ENCODE measurements at regions not wholly inside any gene's neighbourhood (a gene's known extent, or its start where the extent isn't known, plus 50 kb on each side); places are given as distances from the start of the nearest gene placed in this dataset.
A peak's percentile ranks its signal among the peaks of the same experiment; 100 is the strongest.

DNA sequence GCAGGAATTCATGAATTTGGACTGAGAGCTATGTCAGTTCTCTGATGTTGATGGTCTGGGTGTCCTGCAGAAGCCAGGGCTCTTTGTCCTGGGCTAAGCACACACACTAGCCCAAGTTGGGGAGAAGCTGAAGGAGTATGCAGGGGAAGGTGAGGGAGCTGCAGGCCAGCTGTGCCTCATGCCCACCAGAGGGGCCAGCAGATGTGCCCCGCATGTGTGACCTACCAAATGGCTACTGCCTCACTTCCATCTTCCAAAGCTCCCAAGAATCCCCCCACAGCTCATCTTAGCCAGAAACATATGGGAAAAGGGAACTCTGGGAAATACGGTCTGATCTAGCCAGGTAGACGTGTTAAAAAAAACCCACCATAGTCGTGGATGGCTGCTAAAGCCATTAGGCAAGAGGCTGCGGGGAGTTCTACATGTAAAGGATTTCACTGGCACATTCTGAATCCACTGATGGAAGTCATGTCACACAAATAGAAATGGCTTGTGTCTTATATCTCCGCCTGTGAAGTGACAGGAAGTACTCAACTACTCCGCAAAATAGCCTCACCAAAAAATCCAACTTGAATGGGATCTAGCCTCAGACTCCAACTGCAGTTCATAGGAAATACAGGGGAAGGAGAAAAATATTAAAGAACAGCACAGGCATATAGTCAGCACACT is 96.3 kb upstream of the CLMP start:
- no peaks in the 10 kb centered on the region for H3K4me1 ChIP-seq
- H3K36me3 ChIP-seq: no peaks in the 10 kb centered on the region
- H3K4me3 ChIP-seq: no peak overlapping the region
- H3K27ac ChIP-seq: no peak overlapping the region
- intact Hi-C loops (cut with DNase I): no loop called here
- TF ChIP-seq POLR2AphosphoS5 (IDR thresholded peaks at IDR 0.05; ENCODE audit: insufficient read depth in 1 of 2, low read depth in 1 of 2) (no peak), POLR2A (IDR thresholded peaks at IDR 0.05) (no peak)
- TF ChIP-seq, protein P1, sequence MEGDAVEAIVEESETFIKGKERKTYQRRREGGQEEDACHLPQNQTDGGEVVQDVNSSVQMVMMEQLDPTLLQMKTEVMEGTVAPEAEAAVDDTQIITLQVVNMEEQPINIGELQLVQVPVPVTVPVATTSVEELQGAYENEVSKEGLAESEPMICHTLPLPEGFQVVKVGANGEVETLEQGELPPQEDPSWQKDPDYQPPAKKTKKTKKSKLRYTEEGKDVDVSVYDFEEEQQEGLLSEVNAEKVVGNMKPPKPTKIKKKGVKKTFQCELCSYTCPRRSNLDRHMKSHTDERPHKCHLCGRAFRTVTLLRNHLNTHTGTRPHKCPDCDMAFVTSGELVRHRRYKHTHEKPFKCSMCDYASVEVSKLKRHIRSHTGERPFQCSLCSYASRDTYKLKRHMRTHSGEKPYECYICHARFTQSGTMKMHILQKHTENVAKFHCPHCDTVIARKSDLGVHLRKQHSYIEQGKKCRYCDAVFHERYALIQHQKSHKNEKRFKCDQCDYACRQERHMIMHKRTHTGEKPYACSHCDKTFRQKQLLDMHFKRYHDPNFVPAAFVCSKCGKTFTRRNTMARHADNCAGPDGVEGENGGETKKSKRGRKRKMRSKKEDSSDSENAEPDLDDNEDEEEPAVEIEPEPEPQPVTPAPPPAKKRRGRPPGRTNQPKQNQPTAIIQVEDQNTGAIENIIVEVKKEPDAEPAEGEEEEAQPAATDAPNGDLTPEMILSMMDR (IDR thresholded peaks at IDR 0.05): no peak
- DNase-seq (ENCODE audit: extremely low spot score in 2 of 2): peak in 1 of 2 donors; percentile 87
- no peaks in the 10 kb centered on the region for H3K27me3 ChIP-seq
- H3K9me3 ChIP-seq: no peaks in the 10 kb centered on the region

DNA sequence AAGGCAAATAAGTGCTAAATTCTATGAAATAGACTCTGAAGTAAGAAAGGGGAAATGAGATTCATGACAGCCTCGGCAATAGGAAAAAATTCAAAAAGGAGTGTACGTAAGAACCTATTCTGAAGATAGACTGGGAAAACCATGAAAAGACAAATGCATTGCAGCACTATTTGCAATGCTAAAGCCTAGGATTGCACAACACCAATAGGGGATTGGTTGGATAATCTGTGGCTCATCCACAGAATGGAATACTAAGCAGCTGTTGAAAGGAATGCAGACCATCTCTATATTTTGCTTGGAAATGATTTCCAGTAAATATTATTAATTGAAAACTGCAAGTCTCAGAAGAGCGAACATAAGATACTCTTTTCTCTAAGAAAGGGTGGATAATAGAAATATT is 91.7 kb upstream of the CLMP start:
- H3K4me3 ChIP-seq: no peak overlapping the region
- no peak for DNase-seq (ENCODE audit: extremely low spot score in 2 of 2)
- H3K27ac ChIP-seq: no peak overlapping the region
- TF ChIP-seq POLR2AphosphoS5 (IDR thresholded peaks at IDR 0.05; ENCODE audit: insufficient read depth in 1 of 2, low read depth in 1 of 2) (no peak), POLR2A (IDR thresholded peaks at IDR 0.05) (no peak)
- TF ChIP-seq, protein P1 (IDR thresholded peaks at IDR 0.05): no peak
- peaks cover 4% of the 10 kb centered on the region for H3K27me3 ChIP-seq
- H3K9me3 ChIP-seq: no peaks in the 10 kb centered on the region
- H3K36me3 ChIP-seq: no peaks in the 10 kb centered on the region
- intact Hi-C loops (cut with DNase I): no loop called here
- no peaks in the 10 kb centered on the region for H3K4me1 ChIP-seq

DNA sequence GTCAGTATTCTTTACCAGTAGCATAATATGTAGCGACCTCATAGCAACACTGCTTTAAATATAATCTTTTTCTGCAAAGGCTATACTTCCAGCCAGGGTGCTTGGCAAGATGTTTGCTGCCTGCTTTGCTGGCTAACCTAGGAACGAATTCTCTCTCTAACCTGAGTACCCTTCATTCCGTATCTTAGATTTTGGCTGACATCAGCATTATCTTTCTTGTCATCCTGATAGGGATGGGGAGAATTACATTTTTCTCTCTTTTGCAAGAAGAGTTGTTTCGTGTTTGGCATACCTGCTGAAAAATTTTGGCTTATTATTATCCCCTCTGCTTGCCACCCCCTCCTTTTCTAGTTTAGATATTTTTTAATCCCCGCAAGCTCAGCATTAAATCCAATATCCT is 91.2 kb upstream of the CLMP start:
- no peaks in the 10 kb centered on the region for H3K9me3 ChIP-seq
- intact Hi-C loops (cut with DNase I): no loop called here
- H3K4me1 ChIP-seq: no peaks in the 10 kb centered on the region
- no peak overlapping the region for H3K27ac ChIP-seq
- TF ChIP-seq POLR2AphosphoS5 (IDR thresholded peaks at IDR 0.05; ENCODE audit: insufficient read depth in 1 of 2, low read depth in 1 of 2) (no peak), POLR2A (IDR thresholded peaks at IDR 0.05) (no peak)
- TF ChIP-seq, protein P1 (IDR thresholded peaks at IDR 0.05): no peak
- H3K4me3 ChIP-seq: no peak overlapping the region
- DNase-seq (ENCODE audit: extremely low spot score in 2 of 2): no peak
- H3K36me3 ChIP-seq: no peaks in the 10 kb centered on the region
- H3K27me3 ChIP-seq: peaks cover 4% of the 10 kb centered on the region

DNA sequence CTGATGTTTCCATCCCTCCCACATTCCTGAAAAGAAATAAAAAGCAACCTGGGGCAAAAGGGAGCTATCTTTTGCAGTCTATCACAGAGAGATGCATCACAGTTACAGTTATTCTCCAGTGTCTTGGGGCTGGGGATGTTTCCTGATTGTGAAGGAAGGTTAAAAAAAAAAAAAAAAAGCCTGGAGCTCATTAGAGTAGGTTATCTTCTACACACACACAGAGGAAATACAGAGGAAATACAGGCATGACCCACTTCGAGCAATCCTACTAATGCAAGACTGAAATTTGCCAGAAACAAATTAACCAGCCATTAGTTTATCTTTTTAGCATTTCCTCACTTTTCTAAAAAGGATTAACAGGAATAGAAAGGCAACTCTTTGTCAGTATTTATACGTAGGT is 89.4 kb upstream of the CLMP start:
- Histone ChIP-seq H3K4me1 (no peaks in the 10 kb centered on the region), H3K36me3 (no peaks in the 10 kb centered on the region), H3K9me3 (no peaks in the 10 kb centered on the region), H3K4me3 (no peak overlapping the region), H3K27ac (no peak overlapping the region), H3K27me3 (peaks cover 4% of the 10 kb centered on the region)
- TF ChIP-seq, protein P1 (IDR thresholded peaks at IDR 0.05): no peak
- no peak for TF ChIP-seq POLR2A (IDR thresholded peaks at IDR 0.05)
- no peak for TF ChIP-seq POLR2AphosphoS5 (IDR thresholded peaks at IDR 0.05; ENCODE audit: insufficient read depth in 1 of 2, low read depth in 1 of 2)
- no peak for DNase-seq (ENCODE audit: extremely low spot score in 2 of 2)
- intact Hi-C loops (cut with DNase I): no loop called here

DNA sequence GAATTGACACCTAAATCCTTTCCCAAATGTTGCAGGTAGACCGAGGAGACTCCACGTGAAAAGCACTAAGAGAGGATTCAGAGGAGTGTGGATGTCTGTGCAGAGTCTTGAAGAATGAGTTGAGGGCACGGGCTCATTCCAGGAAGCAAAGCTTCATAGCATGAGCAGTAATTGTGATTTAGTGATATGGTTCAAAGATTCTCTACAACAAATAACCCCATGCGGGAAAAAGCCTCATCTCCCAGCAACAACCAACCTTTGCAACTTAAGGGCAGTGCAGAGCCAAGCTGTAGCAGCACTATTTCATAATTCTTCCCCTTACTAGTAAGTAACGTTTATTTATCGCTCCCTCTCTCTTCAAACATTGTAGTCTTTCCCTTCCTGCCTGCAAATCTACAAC is 87.5 kb upstream of the CLMP start:
- no peaks in the 10 kb centered on the region for H3K9me3 ChIP-seq
- H3K36me3 ChIP-seq: no peaks in the 10 kb centered on the region
- no peak for DNase-seq (ENCODE audit: extremely low spot score in 2 of 2)
- H3K27ac ChIP-seq: no peak overlapping the region
- peaks cover 4% of the 10 kb centered on the region for H3K27me3 ChIP-seq
- no peak overlapping the region for H3K4me3 ChIP-seq
- H3K4me1 ChIP-seq: no peaks in the 10 kb centered on the region
- TF ChIP-seq POLR2A (IDR thresholded peaks at IDR 0.05) (no peak), POLR2AphosphoS5 (IDR thresholded peaks at IDR 0.05; ENCODE audit: insufficient read depth in 1 of 2, low read depth in 1 of 2) (no peak)
- TF ChIP-seq, protein P1 (IDR thresholded peaks at IDR 0.05): no peak
- intact Hi-C loops (cut with DNase I): no loop called here
